HS-27A (cell line): ENCODE measurements at regions not wholly inside any gene's neighbourhood (a gene's known extent, or its start where the extent isn't known, plus 50 kb on each side); places are given as distances from the start of the nearest gene placed in this dataset.
"Not testable (repeated sequence)": the region's sequence is repeated elsewhere in the genome, so short reads cannot be mapped to it uniquely, and the experiment has no call there.

Experiments
- DNase-seq: peaks from one replicate; pipeline ENCODE4 v3.0.0-alpha.2; 2012; ENCODE audit warnings: low read depth, missing footprints

DNA sequence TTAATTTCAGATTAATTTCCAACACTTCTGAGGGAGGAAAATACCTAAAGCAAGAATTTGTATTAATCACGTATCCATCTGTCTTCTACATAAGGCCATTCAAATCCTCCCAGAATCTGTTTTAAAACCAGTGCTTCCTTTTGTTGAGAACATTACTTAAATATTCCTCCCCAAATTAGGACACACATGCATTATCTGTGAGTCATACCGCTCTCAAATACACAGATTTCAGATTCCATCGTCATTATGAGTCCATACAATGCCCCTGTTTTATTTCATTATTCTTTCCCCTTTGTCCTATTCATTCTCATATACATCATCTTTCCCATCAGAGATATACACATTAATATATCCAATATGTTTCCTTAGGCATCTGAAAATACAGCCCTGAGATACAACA lies 57.3 kb upstream of the PRSS12 start:
- peak; percentile 17 for DNase-seq

DNA sequence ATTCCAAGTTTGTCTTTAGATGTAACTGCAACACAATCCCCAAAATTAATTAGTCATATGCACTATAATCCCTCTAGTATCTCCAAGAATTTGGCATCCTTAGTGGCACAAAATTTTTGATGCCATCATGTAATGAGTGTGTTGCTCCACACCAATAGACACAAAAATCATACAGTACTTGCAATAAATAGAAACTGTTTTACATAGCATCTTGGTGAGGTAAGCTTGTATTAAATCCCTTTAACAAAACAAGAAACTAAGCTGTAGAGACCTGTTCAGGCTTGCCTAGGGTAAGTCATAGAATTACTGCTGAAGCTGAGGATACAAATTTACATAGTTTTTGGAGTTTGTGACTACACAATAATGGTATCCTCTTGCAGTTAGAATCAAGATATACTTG lies 64.5 kb upstream of the PRSS12 start:
- no peak for DNase-seq

DNA sequence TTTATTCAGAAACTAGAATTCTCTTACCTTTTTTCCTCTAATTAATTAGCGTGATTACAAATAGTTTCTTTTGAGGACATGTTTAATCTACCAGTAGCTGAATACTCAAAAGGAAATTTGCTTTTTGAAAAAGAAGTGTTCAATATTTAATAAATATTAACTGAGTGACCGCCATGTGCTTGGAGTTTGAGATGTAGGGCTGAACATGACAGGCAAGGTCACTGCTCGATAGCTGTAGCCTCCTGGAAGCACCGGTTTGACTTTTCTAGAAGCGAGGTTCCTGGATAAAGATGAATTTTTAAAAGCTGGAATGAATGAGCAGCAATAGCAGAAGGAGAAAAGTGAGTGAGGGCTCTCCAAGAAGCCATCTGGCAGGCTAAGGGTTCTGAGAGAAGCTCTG lies 65.0 kb upstream of the PRSS12 start:
- not testable (repeated sequence) for DNase-seq

DNA sequence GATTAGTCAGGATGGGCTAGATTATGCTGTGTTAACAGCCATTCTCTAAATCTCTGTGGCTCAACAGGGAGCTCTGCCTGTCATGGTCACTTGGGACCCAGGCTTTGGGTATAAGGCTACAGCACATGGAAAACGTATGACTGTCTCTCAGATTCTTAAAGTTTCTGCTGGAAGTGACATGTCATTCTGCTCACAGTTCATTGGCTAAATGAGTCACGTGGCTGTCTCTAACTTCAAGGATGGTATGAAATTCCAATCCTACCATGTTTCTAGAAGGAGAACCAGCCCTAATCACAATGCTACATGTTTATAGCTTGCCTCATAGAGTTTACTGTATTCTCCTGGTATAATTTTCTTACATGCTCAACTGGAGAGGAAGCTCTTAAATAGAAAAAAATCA lies 65.6 kb upstream of the PRSS12 start:
- DNase-seq, result not testable (repeated sequence)

DNA sequence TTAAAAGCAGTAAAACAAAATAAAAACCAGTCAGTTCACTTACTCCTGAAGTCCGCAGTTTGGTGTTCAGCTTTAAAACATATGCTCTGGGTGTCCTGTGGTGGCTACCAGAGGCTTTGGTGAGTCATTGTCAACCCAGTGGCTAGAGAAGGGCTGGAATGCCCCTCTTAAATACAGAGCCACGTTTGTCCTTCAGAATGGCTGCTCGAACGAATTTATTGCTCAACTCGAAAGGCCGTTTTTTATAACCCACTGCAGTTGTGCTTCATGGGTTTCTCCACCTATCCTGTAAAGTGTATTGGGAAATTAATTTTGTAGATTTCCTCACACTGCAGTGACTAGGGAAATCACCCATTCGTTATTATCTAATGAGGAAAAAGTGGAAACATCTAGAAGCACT lies 66.8 kb upstream of the PRSS12 start:
- DNase-seq, result not testable (repeated sequence)

DNA sequence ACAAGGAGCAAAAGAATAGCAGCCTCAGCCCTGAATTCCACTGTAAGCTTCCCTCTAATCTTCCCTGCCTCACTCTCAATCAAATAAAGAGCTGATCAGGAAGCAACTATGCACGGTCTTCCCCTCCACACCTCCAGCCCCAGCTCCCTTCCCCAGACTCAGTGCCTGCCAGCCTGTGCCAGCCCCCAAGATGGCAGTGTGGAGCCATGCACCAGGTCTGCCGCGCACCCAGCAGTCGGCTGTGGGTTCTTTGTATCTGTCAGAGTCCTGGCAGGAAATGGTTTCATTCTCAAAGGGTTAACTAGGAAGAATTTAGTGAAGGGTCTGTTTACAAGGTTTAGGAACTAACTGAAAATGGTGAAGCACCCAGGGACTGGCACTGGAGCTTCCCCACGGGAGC lies 71.3 kb upstream of the PRSS12 start:
- DNase-seq, result not testable (repeated sequence)

DNA sequence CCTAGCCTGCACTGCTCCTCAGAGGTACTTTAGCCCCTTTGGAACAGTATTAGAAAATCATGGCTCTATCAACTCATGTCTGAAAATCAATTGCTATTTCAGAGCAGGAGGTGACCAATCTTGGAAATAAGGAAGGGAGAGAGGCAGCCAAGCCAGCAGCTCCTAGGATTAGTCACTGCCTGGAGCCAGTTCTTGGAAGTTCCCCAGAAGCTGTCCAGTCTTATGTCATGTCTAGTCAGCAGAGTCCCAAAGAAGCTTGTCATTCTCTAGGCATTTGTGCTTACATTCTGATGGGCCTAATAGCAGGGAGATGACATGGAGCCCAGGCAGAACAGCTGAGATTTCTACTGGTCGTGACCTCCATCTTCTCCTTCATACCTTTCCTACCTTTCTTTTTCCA lies 76.1 kb upstream of the PRSS12 start:
- DNase-seq, result not testable (repeated sequence)

DNA sequence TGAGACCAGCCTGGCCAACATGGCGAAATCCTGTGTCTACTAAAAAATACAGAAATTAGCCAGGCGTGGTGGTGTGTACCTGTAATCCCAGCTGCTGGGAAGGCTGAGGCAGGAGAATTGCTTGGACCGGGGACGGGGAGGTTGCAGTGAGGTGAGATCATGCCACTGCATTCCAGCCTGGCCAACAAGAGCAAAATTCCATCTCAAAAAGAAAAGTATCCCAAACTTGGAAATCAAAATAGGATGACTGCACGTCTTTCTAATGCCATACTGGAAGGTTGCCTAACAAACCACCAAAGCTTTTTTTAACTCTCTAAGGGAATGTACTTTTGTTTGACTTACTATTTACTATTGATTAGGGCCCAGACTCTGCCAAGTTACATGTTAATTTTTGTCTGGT lies 79.6 kb upstream of the PRSS12 start:
- DNase-seq, result not testable (repeated sequence)

DNA sequence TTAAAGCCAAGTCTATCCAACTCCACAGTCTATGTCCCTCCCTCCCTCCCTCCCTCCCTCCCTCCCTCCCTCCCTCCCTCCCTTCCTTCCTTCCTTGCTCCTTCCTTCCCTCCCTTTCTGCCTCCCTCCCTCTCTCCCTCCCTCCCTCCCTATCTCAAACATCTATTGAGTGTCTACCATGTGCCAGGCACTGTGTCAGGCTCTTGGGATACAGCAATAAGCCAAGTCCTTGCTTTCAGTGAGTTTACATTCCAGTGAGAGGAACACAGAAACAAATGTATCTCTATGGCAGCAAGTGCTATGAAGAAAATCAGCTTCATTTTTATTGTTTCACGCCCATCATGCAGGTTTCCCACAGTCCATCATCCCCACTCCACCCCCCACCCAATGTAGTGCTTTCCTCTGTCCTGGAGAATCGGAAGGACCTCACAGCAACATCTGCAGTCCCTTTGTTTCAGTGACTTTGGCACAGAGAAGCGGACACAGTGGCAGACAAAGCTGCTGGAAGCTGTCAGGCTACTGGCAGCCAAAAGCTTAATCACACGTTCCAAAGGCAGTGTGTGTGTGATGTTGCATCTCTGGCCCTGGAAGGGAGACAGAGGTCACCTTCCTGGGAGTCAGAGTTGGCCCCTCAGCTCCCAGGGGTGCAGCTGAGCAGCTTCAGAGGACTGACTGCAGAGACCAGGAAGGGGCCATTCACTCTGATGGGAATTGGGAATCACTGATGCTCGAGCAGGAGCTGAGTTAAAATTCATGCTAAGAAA lies 81.0 kb upstream of the PRSS12 start:
- not testable (repeated sequence) for DNase-seq

DNA sequence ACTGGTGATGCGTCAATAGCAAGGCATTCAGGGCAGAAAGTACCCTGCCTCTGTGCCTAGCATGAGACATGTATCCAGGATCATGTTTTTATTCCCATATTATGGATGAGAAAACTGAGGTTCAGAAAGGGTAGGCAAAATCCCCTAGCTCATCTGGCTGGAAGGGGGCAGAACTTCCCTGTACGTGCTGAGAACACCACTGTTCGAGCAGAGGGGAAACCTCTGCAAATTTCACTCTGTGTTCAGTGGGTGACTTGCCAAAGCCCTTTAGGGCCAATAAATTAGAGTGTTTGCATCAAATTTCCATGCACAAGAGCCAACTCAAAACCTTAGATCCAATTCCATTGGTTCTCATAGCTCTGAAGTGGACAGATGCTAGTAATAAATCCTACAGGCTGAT lies 82.6 kb upstream of the PRSS12 start:
- not testable (repeated sequence) for DNase-seq

DNA sequence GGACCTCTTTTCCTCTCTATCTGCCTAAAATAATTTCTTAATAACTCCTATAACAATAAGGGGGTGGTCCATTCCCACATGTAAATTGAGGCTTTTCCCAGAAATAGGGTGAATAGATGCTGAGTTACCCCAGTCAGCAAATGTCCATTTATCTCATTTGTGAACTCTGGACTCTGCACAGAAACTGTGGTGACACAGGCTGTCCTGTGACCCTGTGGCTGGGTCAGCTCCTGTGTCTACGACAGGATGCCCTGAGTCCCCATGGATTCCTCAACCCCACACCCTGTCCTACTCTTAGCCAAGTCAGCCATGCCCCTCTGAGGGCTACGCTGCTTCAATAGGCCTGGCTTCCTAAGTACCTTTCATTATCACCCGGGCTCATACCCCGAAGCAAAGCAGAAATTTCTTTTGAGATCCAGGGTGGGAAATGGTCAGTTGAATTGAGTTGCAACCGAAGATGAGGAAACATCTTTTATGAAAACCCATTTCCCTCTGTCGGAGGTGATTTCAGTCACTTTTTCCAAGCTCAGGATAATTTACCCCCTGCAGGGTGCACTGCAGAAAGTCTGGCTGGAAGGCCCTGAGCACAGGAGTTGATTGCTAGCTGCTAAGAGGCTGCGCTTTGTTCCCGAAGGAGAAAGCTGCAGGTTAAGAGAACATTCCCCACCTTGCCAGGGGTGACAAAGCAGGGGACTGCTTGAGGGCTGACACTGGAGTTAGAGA lies 89.5 kb upstream of the PRSS12 start:
- not testable (repeated sequence) for DNase-seq

DNA sequence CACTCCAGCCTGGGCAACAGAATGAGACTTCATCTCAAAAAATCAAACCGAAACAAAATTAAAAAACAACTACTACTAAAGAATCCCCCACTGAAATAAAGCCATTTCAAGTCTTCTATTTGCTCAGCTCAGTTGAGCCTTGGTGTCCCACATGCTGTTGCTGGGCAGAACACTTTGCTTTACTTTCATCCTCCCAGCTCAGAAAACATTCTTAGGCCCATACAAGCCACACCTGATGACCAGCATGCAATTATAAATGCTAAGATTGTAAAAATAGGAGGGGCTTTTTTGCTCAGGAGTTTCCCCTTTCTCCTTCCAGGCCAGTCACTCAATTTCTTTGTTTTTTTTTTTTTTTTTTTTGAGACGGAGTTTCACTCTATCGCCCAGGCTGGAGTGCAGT lies 94.6 kb upstream of the PRSS12 start:
- DNase-seq, result not testable (repeated sequence)

DNA sequence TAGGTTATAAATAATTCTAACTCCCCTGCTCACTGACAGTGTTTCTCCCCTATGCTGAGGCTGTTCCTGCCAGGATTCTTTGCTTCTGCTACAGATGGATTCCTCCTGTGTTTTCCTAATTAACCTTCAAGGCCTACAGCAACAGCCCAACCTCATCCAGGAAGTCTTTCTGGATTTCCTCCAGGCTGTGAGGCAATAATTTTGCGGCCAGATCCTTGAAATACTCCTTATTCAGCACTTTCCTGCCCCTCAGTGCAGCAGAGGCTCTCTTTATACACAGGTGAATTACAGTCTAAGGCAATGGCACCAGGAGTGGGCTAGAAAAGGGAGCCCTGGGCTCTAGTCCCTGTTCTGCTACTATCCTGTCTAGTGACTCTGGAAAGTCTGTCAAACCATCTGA lies 102.1 kb upstream of the PRSS12 start:
- not testable (repeated sequence) for DNase-seq

DNA sequence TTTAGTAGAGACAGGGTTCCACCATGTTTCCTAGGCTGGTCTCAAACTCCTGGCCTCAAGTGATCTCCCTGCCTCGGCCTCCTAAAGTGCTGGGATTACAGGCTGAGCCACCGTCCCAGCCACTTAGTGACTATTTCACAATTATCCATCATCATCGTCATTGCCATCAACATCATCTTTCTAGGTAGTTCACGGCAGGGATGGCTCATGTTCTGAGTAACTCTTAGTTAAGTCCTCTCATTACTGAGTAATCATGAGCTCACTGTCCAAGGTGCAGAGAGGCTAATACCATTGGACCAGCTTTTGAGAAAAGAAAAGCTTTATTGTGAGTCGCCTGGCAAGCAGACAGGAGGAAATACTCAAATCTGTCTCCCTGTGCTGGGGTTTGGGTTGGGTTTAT lies 108.6 kb upstream of the PRSS12 start:
- not testable (repeated sequence) for DNase-seq

DNA sequence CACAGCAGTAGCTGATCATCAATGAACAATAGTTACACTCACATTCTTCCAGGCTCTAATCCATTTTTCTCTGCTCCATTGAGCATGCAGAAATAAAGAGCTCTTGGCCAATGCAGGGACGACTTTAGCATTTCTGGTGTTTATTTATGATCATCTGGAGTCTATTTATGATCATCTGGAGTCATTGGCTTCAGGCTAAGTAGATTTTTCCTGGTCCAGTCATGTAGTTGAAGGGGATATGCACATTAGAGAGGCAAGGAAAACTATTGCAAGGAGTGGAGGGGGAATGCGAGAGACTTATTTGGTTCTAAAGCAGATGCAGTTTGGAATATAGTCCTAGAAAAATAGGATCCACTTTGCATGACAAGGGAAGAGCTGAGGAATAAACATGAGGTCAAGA lies 113.0 kb upstream of the PRSS12 start:
- not testable (repeated sequence) for DNase-seq

DNA sequence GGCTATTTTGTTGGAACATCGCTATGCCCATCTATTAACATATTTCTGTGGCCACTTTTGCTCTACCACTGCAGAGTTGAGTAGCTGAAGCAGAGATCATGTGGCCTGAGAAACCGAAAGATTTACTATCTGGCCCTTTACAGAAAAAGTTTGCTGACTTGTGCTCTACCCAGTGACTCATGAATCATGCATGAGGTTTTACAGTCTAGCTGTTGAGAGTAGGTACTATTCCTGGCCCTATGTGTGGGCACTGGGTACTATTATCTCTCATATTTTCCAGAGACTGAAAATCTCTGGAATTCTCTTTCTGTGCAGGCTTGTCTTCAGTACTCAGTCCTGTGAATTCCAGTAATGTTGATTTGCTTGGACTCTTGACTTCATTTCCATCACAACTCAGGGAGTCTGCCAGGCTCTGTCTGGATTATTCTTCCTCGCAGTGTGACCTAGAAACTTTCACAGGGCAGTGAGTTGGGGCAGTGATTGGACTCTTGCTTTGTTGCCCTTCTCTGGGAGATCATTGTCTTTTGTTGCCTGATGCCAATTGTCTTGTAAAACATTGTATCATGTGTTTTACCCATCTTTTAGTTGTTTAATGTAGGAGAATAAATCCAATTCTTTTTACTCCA lies 121.3 kb upstream of the PRSS12 start:
- not testable (repeated sequence) for DNase-seq

DNA sequence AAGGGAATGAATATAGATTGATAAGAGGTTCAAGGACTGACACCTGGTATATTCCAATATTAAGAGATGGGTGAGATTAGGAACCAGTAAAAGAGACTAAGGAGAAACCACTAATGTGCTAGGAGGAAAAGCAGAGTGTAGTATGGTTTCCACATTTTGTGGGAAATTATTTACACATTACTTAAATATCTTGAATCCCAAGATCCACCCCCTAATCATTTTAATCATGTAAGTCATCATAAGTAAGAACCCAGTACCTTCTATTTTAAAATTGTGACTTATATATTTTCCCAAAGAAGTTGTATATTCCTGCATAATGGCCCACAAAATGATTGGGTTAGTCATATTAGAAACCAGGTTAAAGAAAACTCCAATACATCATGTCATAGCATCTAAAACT lies 122.0 kb upstream of the PRSS12 start:
- DNase-seq, result not testable (repeated sequence)

DNA sequence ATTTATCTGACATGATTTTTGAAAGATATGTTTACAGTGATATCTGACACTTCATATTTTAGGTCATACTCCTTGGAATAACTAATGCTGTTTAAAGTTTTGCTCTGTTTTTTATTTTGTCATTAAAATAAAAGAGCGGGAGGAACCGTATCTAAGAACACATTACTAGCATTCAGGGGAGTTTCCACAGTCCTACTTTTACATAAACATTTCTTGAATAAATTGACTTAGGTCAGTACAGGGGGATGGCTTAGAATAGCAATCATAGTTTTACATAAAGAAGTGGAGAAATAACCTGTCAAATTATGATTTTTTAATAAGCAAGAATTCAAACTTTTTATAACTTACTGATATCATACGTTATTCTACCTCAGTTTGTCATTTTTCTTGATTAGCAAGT lies 123.1 kb upstream of the PRSS12 start:
- DNase-seq, result not testable (repeated sequence)

DNA sequence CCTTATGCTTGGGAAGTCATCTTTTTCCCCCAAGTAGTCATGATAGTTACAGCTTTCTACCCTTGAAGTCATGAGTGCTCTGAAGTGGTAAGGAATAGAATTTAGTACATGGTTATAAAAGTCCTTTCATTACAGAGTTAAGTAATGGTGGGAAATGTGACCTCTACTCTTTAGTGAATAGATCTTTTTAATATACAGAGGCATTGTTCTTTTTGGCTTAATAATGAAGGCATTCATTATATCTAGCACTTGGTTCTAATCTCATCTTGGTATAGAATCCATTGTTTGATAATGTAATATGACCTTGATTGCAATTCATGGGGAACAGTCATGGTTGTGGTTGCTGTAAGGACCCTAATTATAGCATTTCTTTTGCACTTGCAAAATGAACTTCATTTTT lies 125.0 kb upstream of the PRSS12 start:
- DNase-seq, result not testable (repeated sequence)

DNA sequence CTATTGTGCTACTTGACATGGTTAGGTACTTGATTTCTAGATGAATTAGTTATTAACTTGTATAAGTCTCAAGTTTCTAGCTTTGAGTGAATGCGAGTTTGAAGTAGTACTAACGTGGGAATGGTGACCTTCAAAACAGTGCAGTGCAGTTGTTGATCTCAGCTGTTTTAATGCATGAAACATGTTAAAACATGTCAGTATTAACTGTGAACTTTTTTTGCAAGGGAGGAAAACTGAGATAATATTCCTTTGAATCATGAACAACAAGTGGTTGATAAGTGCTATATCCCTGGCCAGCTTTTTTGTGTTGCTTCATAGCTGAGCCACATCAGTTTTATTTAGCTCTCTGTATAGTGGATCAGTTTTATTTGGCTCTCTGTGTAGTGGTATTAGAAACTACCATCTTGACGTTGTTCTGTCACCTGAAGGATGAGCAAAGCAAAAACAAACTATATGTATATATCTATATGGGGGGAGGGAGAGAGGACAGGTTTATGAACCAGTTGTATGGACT lies 133.1 kb upstream of the PRSS12 start:
- DNase-seq, result not testable (repeated sequence)

DNA sequence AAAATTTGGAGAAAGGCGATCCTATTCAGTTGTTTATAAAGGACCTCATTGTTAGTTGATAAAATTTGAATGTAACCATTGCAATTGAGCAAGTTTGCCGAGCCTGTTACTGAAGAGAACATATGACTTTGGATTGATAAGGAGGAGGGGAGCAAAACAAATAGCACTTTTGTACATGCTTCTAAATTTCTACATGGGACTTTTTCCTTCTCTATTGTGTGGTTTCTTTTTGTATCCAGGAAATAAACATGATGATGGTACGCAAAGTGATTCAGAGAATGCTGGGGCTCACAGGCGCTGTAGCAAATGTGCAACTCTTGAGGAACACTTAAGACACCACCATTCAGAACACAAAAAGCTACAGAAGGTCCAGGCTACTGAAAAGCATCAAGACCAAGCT lies 140.2 kb upstream of the PRSS12 start:
- DNase-seq, result not testable (repeated sequence)

DNA sequence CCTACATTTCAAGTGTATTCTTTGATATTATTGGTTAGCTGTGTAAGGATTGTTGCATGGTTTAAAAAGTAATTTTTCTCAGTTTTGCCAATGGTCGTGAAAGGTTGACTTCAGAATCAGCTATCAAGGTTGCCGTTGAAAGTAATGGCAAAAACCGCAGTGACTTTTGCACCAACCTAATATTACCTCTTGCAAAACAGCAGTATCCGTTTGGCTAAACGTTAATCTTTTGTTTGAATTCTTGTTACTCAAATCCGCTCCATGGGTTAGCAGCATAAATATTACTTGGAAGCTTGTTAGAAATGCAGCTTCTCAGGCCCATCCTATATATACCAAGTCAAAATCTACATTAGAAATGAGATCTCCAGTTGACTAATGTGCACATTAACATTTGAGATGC lies 141.6 kb upstream of the PRSS12 start:
- DNase-seq, result not testable (repeated sequence)

DNA sequence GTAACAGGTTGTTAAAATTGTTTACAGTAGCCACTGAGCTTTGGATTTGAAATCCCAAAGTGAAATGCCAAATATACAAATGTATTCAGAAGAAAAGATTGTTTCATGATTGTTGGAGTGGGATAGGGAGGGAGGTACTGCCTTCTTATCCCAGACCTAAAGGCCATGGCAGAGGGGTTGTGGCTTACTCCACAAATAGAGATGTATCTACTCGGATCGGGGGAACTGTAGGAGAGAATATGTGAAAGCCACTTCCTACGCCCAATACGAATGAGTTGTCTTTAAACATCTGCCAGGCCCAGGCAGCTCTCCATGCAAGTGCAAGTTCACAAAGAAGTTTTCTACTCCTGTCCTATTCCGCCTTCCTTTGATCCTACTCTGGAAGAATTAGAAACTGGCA lies 150.2 kb upstream of the PRSS12 start:
- DNase-seq, result not testable (repeated sequence)
